CMK (cell line): ENCODE measurements at regions not wholly inside any gene's neighbourhood (a gene's known extent, or its start where the extent isn't known, plus 50 kb on each side); places are given as distances from the start of the nearest gene placed in this dataset.

ENCODE experiments used
- DNase-seq: peaks from one replicate; pipeline ENCODE4 v3.0.0-alpha.2; 2010; ENCODE audit warnings: low read depth

DNA sequence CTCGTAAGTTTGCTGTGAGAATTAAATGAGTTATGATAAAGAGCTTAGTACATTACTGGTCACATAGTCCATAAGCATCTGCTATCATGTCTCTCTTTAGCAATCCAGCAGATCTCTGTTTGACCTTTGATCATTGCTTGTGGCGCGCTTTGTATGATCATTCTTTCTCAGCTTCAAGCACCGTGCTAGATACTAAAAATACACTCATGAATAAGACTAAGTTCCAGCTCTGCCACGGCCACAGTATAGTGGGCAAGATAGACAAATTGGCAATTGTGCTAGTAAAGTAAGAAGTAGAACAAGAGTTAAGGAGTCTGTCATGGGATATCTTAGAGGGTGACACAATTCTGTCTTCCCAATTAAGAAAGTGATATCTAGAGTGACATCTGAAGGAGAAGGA is 75.2 kb upstream of the ADGRF1 start:
- no peak for DNase-seq

DNA sequence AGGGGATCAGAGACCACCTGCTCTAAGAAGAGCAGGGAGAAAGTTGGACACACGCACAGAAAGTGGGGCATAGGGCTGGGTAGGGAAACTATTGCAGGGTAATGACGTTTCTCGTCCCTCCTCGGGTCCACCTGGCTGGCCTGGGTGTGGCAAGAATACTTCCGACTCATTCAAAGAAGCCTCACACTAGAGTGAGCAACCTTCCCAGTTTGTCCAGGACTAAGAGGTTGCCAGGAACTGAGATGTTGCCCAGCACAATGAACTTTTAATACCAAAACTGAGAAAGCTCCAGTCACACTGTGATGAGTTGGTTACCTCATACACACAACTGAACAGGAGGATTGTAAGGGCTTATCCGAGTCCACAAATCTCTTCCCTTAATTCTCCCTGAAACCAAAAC is 74.5 kb upstream of the ADGRF1 start:
- DNase-seq: no peak

DNA sequence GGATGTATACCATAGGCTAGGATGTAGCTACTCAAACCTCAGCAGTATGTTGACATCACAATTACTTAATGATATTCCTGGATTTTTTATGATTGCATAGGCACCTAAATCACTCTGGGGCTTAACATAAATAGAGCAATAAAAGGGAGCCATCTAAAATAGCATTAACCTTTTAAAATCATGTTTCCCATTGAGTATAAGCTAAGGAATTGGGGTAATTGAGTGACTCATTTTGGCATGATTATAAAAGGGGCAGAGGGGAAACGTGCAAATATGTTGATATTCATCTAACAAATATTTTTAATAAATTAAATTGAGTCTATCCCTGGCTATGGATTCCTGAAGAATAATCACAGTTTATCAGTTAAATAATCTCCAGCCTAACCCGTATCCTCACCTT is 74.0 kb upstream of the ADGRF1 start:
- DNase-seq: no peak

DNA sequence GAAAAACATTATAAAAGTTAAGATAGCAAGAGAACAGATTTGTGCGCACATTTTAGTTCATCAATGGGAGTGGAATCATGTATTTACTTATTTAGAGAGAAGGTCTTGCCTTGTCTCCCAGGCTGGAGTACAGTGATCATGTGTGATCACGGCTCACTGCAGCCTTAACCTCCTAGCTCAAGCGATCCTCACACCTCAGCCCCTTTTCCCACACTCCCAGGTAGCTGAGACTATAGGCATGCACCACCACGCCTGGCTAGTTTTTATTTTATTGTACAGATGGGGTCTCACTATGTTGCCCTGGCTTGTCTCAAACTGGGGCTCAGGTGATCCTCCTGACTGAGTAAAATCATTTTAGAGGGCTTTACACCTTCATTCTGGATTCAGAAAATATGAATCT is 72.3 kb upstream of the ADGRF1 start:
- DNase-seq: no peak

DNA sequence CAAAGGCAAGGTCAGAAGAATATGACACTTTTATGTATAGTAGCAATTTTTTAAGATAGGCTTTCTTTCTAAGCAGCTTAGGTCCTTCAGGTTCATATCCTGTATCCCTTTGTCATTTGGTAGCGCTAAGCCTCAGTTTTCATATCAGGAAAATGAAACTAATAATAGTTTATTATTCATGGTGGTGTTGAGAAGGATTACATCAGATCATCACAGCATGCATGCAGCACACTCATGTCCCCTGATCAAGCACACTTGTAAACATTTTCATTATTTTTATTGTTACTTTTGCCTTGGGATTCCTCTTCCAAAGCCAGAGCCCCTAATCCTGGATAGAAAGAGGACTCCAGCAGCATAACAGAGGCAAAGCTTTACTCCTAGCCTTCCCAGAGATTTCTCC is 70.2 kb upstream of the ADGRF1 start:
- no peak for DNase-seq

DNA sequence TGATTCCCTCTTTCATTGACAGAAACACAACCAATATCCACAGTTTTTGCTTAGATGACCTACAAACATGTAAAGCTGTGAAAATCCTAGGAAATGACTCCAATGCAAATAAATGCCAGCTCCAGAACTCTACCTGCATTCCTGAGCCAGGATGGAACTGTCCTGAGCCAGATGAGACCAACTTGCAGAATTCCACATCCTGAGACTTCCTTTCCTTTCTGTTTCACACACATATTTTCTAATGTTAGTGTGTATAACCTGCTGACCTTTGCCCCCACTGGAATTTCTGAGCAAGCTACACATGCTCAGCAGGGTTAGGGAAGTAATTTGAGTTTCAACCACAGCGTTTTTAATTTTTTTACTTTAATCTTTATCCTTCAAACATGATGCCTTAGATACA is 69.6 kb upstream of the ADGRF1 start:
- no peak for DNase-seq

DNA sequence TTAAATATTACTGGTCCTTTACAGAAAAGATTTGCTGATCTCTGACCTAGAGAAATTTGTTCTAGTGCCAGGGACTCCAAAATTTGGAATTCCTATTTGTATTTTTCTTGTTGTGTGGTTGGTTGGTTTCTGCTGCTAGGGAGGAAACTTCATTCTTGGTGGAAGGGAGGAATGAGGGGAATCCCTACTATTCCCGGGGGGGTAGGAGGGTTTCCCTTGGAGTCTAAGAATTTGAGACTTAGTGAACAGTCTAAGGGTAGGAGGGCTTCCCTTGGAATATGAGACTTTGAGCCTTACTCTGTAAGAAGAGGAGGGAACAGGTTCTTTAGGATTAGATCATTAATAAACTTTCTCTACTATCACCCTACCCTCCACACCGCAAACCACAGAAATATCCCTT is 67.1 kb upstream of the ADGRF1 start:
- DNase-seq: no peak

DNA sequence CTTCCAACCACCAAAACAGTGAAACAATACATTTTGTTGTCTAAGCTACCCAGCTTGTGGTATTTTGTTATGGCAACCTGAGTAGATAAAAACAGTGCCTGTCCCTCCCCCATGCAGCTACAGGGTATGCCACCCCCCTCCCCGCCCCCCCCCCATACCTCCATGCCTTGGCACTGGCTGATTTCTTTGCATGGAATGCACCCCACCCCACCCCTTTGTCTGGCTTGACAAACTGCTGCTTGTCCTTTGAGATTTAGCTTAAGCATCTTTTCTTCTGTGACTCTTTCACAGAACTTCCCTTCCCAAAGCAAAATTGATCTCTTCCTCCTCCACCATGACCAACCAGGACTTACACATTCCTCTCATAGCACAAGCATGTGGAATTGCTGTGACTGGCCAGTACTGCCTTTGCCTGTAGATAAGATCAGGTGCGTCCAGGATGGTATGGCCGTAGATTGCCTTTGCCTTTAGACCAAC is 64.6 kb upstream of the ADGRF1 start:
- no peak for DNase-seq

DNA sequence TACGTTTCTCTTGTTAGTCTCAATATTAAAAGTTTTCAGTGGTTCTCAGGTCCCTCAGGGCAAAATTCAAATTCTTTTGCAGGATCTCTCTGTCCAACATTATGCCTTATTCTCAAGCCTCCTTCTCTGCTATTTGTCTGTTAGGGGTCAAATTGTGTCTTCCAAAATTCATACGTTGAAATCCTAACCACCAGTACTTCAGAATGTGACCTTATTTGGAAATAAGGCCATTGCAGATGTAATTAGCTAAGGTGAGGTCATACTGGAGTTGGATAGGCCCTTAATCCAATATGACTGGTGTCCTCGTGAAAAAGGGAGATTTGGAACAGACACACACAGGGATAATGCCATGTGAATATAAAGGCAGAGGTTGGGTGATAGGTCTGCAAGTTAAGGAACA is 64.1 kb upstream of the ADGRF1 start:
- no peak for DNase-seq

DNA sequence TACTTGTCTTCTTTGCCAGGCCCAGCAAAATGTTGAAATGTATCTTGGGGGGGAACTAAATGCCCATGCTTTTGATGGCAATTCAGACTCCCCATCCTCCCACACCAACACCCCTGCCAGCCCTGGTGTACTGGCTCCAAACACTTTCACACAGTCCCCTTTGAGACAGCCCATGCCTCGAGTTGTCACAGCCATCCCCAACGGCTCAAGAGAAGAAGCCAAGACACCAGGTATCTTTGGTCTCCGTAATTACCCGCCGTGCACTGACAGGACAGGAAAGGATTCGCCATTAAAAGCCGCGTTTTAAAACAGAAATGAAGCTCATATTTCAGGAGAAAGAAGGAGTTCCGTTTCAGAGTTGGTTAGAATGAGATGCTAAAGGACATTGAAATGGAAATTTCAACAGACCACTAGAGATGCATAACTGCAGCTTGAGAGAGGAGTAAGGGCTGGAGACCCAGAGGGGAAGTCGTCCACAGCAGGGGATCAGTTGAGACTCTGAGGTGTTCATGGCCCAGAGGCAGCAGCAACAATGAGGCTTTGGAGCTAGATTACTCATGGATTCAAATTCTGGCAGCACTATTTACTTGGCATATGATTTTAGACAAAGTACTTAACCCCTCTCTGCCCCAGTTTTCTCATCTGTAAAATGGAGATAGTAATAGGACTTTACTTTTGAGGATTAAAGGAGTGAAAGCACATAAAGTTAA is 63.5 kb upstream of the ADGRF1 start:
- no peak for DNase-seq

DNA sequence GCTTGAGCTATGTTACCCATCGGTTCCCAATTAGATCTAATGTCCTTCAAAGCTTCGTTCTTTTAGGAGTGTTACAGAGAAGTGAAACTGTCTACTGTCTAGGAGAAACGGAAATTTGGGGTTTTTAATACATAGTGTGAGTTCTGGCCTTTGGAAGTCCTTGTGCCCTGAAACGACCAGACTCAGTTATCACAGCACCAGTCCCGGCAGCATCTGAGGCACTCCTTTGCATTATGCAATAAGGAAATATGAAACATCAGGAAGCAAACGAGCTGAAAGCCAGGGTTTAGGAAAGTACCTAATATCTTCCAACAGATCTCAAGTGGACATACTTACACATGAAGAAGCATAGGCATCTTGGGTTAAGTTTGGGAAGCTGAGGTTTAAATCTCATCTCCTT is 61.8 kb upstream of the ADGRF1 start:
- DNase-seq: no peak

DNA sequence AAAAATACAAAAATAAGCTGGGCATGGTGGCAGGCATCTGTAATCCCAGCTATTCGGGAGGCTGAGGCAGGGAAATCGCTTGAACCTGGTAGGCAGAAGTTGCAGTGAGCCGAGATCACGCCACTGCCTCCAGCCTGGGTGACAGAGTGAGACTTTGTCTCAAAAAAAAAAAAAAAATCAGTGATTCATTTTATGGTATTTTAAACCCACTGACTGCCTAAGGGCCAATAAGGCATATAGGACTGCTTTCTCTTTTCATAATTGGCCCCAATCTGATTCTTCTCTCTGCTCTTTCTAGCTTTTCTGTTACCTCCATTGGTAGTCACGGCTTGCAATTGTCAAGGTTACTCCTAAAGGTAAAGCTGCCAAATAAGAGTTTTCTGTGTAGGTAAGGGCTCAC is 60.2 kb upstream of the ADGRF1 start:
- DNase-seq: no peak

DNA sequence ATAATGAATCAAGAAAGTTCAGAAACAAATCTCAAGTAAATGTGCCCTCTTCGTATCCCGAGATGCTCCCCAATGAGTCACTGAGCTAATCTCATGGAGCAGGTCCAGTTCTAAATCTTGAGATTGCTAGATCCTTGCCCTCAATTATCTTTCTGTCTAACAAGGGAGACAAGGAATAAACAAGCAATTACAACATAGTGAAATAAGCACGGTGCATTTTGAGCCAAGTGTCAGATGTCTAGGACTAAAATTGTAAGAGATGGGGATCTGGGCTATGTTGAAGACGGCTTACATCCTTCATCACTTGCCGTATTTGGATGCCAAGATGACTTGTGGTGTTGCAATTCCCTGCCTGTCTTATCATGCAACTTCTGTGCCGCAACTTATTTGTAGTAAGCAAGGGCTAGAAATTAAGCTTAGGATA is 56.5 kb upstream of the ADGRF1 start:
- no peak for DNase-seq

DNA sequence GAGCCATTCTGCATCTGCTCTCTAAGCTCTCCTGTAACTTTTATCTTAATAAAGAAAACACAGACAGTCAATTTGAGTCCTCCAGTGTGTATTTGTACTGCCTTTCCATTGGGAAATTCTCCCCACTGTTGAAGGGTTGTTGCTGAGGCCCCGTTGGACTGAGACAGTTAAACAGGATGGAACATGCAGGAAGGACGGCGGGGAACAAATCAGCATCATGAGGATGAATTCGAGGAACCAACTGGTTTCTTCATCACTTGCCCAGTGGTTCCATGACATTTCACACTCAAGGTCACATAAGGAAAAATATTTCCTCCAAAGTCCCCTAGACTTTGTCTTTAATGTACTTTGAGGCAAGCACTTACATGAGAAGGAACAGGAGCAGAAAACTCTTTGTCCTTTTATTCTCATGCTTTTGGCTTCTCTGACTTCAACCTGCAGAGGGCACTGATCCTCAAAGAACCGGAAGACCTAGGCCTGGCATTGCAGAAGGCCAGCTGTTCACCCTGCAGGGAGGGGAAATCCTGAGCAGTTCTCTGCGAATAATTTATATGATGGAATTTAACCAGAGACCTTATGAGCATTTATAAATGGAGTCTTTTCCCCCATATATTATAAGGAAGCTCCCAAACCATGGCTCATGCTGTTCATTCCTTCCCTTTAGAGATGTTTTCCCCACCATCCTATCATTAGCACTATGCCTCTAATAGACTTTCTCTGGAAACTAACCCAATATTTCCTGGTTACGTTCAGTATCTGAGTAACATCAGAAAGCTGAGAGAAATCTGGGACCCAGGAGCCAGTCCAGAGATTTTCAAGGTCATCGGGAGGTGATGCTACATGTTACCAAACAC is 55.2 kb upstream of the ADGRF1 start:
- DNase-seq: peak; percentile 9

DNA sequence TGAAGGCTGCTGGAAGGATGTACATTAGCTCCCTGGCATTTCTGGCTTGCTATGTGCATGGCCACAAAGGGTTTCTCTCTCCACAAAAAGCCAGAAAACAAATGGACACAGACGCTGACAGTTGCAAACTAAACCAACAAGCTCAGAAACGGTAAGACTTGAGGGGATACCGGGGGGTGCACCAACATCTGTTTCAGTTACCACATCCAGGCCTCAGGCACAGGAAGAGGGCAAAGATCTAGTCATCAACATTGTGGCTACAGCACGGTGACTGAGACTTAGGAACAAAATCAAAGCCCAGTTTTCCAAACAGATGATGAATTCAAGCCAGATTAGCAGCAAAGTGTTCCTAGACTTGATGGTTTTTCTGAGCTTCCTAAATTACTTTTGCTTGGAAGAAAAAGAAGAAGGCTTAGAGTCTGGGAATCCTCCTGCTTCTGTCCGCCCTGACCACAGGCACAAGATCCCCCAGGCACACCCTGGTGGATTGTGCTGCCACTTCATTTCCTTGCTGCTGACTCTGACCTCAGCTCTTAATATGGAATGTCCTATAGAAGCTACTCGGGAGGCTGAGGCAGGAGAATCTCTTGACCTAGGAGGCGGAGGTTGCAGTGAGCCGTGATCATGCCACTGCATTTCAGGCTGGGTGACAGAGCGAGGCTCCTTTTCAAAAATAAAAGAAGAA is 54.2 kb upstream of the ADGRF1 start:
- no peak for DNase-seq

DNA sequence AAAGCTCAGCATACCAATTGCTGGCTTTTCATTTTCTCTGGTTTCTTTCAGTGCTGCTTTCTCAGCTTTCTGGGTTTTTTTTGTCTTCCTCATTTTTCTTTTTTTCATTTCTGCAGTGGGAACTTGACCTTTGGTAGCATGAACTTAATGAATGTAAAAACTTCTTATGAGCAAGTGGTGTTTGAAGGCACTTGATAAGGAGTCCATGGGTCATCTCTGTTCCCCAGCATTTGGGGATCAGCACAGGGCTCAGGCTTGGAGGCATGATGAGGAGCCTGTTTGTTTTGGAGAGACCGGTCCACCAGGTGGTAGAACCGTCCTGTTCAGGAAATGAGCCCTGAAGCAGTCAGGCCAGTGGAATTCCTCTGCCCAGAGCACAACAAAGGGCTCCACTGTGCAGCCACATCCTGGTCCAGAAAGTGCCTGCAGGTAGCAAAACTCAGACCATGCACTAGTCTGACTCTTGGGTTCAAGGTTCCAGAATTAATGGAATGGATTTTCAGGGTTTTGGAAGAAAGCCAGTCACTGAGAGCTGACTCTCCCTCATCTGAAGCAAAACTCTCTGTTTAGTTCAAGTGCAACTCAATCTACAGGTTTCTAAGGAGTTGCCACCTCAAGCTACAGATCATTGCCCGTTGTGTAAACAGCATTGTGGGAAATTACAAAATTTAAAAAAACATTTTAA is 52.3 kb upstream of the ADGRF1 start:
- no peak for DNase-seq

DNA sequence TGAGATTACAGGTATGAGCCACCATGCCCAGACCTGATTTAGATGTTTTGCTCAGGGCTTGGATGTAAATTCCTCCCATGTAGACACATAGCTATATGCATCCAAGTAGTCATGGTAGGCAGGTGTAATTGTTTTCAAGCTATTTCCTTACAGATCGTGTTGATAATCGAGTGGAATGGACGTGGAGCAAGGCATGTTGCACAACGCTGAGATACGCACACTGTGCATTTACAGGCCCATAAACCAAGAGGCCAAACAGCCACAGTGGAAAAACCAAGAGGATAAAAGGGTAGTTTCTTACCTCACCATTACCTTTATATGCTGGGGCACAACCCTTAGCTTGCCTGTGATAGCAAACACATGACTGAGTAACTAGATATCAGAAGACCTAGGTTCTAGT is 51.0 kb upstream of the ADGRF1 start:
- no peak for DNase-seq

DNA sequence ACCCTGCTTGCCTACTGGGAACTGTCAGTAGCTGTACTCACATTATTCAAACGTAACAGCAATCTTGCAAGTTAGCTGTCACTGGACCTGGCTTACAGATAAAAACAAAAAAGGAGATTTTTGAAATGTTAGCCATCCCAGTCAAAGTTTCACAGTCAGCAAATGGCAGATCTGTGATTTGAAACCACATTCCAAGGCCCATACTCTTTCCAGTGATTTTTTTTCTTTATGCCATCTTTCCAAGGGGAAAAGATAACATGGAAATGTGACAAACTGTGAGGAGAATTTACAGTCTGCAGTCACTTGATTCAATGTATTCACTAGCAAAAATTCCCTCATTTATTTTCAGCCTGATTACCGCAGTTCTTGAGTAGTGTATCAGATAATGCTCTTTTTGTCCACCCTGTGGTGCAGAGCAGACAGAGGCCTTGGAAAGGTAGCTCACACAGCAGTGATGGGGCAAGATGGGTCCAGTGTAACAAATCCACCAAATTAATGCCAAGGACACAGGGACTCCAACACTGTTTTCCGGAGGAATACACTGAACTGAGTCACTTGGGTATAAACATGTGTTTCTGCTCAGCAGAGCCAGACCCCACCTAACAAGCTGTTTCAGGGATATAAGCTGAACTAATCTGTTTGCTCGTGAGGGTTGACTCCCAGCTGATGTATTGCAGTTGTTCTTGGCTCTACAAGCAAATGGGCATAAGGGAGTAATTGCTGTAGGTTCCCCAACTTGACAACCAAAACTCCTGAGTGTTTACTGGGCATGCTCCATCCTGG is 49.9 kb upstream of the ADGRF1 start:
- DNase-seq: no peak
